ENCODE measurements at regions not wholly inside any gene's neighbourhood (a gene's known extent, or its start where the extent isn't known, plus 50 kb on each side); places are given as distances from the start of the nearest gene placed in this dataset.

GRCh38 chrX:40177942-40178715 is 80.4 kb upstream of the BCOR start:
- no peak for TF ChIP-seq POLR2A (IDR thresholded peaks at IDR 0.05)
- TF ChIP-seq CTCF (IDR thresholded peaks at IDR 0.05), result no peak
- no peak for TF ChIP-seq POLR2AphosphoS5 (IDR thresholded peaks at IDR 0.05)
